Stomach smooth muscle (tissue), 2 donors: ENCODE measurements at regions not wholly inside any gene's neighbourhood (a gene's known extent, or its start where the extent isn't known, plus 50 kb on each side); places are given as distances from the start of the nearest gene placed in this dataset.

Source experiments
- H3K27ac ChIP-seq: one replicate; pipeline ENCODE4 v1.7.0; 2013; ENCODE audit warnings: mild to moderate bottlenecking, low read length, inconsistent platforms
- H3K27me3 ChIP-seq, 2 donors: one replicate each; pipeline ENCODE4 v1.7.0; 2013; ENCODE audit warnings: low read length in 2 of 2; ENCODE audit not compliant: insufficient read depth in 2 of 2, control insufficient read depth in 1 of 2
- H3K36me3 ChIP-seq, 2 donors: one replicate each; pipeline ENCODE4 v1.7.0; 2013; ENCODE audit warnings: low read length in 2 of 2; ENCODE audit not compliant: control insufficient read depth in 2 of 2, insufficient read depth in 2 of 2
- H3K4me1 ChIP-seq: one replicate; pipeline ENCODE4 v1.7.0; 2013; ENCODE audit warnings: low read length; ENCODE audit not compliant: control insufficient read depth, insufficient read depth
- H3K4me3 ChIP-seq, 2 donors: one replicate each; pipeline ENCODE4 v1.7.0; 2013; ENCODE audit warnings: low read length in 2 of 2
- H3K9ac ChIP-seq, 2 donors: one replicate each; pipeline ENCODE4 v1.7.0; 2013; ENCODE audit warnings: low read length in 2 of 2, mild to moderate bottlenecking in 1 of 2
- H3K9me3 ChIP-seq, 2 donors: one replicate each; pipeline ENCODE4 v1.7.0; 2013; ENCODE audit warnings: low read length in 2 of 2; ENCODE audit not compliant: control insufficient read depth in 2 of 2
- donor health status: healthy.
- donor health status: Pancreatic carcinoma.

DNA sequence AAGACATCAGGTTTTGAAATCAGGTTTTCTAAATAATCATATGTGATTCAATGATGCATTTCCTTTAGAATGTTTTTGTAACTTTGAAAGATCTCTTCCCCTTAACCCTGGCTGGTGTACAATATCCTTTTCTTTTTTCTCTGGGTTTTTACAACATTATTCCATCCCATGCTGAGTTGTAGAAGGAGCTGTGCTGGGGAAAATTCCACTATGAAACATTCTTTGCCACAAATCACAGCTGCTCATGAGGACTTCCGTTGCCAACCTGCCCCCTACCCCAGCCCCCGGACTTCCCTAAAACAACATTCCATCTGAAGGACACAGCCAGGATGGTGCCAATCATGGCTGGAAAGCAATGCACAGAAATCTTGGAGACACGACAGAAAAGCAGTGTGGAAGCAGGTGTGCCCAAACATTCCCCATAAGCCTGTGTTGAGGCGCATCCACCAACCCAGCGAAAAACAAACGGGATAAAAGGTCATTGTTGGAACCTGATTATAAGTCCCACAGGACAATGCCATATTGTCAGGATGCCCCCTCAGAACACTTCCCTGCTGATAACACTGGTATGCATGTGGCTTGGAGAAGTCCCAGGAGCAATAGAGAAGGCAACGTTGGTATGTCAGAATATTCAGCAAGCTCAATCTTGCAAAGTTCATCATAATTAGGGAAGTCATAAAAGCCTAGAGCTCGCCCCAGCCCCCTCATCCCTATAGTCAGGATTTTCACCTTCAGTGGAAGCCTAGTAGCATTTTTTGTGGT is 475.0 kb downstream of the HS3ST3B1 start:
- H3K27ac ChIP-seq: no peak overlapping the region
- no peaks in the 10 kb centered on the region for H3K36me3 ChIP-seq
- peaks cover 0 to 2% of the 10 kb centered on the region in 2 donors for H3K9me3 ChIP-seq
- no peak overlapping the region for H3K4me3 ChIP-seq
- H3K27me3 ChIP-seq: peaks cover 0 to 2% of the 10 kb centered on the region in 2 donors
- no peaks in the 10 kb centered on the region for H3K4me1 ChIP-seq
- H3K9ac ChIP-seq: no peak overlapping the region

DNA sequence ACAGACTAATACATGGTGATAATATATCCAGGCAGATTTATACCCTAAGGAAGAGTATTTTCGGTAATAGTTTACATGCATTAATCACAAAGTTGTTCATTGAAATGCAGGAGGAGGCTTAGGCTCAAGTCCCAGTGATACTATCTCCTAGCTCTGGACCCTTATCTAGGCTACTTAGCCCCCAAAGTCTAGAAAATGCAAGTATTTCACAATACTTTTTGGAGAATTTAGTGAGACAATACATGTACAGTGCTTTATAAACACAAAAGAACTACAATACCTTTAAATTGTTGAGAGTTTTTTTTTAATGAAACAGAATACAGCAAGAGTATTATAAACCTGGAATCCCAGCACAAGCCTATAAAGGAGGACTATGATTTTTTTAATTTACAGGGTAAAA is 473.9 kb downstream of the HS3ST3B1 start:
- no peak overlapping the region for H3K9ac ChIP-seq
- no peaks in the 10 kb centered on the region for H3K4me1 ChIP-seq
- no peak overlapping the region for H3K4me3 ChIP-seq
- H3K9me3 ChIP-seq: peaks cover 0 to 2% of the 10 kb centered on the region in 2 donors
- H3K27ac ChIP-seq: no peak overlapping the region
- H3K27me3 ChIP-seq: peaks cover 0 to under 1% of the 10 kb centered on the region in 2 donors
- H3K36me3 ChIP-seq: no peaks in the 10 kb centered on the region

DNA sequence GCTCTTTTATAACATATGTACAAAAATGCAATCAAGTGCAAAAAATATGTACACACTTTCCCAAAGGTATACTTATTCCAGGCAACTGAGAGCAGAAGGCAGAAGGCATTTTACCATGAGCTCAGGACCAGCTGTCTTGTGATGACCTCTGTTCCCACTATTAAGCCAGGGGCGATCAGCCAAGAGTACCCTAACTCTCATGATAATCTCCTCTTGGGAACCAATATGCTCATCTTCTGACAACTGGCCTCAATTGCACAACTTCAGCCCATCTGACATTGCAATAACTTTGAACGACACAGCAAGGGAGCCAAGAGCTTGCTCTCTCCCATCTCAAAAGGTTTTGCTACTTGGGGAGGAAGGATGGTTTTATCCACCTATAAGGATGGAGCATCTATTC is 471.9 kb downstream of the HS3ST3B1 start:
- Histone ChIP-seq H3K27me3 (no peaks in the 10 kb centered on the region), H3K36me3 (no peaks in the 10 kb centered on the region)

DNA sequence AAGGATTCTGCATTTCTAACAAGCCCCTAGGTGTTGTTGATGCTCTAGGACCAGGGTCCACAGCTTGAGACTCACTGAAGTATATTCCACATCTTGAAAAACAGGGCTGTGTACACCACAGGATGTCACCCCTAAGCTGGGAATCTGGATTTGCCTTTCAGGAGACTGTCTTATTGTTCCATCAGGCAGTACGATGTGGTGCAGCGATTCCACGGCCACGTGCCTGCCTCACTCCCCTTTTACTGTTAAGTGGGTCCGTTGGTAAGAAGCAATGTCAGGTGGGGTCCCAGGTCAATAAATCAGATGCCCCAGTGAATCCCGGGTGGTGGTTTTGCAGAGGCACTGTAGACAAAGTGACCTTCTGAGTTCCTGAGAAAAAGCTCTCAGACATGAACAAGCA is 470.7 kb downstream of the HS3ST3B1 start:
- Histone ChIP-seq H3K27ac (no peak overlapping the region), H3K36me3 (no peaks in the 10 kb centered on the region), H3K9ac (no peak overlapping the region), H3K4me3 (no peak overlapping the region), H3K4me1 (no peaks in the 10 kb centered on the region), H3K9me3 (peaks cover 0 to 7% of the 10 kb centered on the region in 2 donors), H3K27me3 (no peaks in the 10 kb centered on the region)

More for the DNA sequence above, 471.9 kb downstream of the HS3ST3B1 start:
- Histone ChIP-seq H3K4me3 (no peak overlapping the region), H3K4me1 (no peaks in the 10 kb centered on the region), H3K27ac (no peak overlapping the region), H3K9me3 (peaks cover 0 to 7% of the 10 kb centered on the region in 2 donors), H3K9ac (no peak overlapping the region)

DNA sequence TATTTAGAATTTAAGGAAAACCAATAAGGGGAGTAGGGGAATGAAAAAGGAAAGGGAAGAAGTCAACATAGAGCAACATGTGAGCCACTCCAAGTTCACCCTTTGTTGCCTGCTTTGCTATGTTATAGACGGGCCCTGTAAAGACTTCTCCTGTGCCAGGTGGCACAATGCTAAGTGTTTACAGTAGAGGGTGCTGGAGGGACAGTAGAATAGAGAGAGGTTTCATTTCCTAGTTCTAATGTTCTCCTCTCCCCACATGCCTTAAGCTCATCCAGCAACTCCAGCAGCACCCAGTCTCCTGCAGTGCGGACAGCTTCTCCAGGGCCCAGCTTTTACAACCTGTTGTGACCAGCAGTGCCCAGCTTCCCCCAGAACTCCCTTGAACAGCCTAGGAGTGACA is 468.0 kb downstream of the HS3ST3B1 start:
- no peak overlapping the region for H3K27ac ChIP-seq
- peaks cover 0 to 7% of the 10 kb centered on the region in 2 donors for H3K9me3 ChIP-seq
- H3K27me3 ChIP-seq: no peaks in the 10 kb centered on the region
- no peak overlapping the region for H3K4me3 ChIP-seq
- H3K36me3 ChIP-seq: no peaks in the 10 kb centered on the region
- H3K9ac ChIP-seq: no peak overlapping the region
- H3K4me1 ChIP-seq: no peaks in the 10 kb centered on the region

DNA sequence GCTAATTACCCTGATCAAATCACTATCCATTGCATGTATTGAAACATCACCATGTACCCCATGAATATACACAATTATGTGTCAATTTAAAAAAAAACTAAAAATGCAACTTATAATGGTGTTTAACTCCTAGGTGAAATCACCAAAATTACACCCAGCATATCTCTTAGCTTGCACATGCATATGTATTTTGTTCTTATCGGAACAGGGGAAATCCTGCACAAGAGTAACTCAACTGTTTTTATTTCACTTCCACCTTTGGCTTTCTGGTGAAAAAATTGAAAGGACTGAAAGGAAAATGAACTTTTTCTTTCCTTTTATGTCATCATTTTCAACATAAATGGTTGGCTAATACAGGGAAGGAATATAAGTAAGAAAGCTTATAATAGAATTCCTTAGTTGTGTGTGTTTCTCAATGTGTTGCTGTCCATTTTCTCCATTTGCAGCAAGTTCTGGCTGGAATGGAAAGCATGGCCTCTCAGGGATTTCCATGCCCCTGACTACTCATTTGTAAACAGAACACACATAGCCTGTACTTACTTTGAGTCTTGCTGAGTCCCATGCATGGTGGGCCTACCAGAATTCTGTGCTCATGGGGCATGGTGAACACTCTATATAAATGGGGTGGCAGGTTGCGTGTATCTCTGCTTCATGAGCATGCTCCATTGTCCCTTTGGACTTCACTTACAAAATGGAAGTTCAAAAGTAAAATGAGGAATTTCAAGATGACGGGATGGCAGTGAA is 462.0 kb downstream of the HS3ST3B1 start:
- no peak overlapping the region for H3K27ac ChIP-seq
- no peaks in the 10 kb centered on the region for H3K27me3 ChIP-seq
- no peaks in the 10 kb centered on the region for H3K4me1 ChIP-seq
- no peak overlapping the region for H3K4me3 ChIP-seq
- no peak overlapping the region for H3K9ac ChIP-seq
- H3K36me3 ChIP-seq: no peaks in the 10 kb centered on the region
- H3K9me3 ChIP-seq: no peaks in the 10 kb centered on the region

DNA sequence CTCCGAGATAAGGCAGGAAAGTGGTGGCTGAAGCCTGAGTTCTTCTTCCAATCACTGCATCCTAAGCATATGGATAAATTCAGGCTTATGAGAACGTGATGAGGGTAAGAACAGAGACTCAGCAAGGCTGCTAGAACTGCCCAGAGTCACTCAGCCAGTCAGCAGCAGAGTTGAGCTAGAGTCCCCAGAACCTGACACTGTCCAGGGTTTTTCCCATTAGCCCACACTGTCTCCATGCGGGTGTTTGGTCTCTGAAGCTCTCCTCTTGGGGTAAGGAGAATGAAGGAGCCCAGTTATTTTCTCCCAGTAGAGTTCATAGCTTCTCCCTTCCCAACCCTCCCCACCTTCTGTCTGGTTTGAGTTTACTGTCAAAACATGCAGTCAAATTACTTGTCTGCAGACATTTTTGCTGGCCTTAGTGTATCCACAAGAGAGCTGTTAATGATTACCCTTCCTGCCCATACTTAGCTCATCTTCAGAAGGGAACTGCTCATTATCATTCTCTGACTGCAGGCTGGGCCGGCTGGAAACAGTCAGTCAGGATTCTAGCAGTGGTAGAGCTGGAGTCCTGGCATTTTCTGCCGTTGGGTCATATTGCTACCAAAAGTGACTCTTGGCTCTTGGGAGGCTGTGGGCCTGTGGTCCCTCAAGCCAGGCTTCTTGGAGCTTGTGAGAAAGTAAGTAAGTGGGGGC is 460.0 kb downstream of the HS3ST3B1 start:
- Histone ChIP-seq H3K9me3 (no peaks in the 10 kb centered on the region), H3K4me1 (no peaks in the 10 kb centered on the region), H3K9ac (no peak overlapping the region), H3K27me3 (no peaks in the 10 kb centered on the region), H3K4me3 (no peak overlapping the region), H3K36me3 (no peaks in the 10 kb centered on the region), H3K27ac (no peak overlapping the region)

DNA sequence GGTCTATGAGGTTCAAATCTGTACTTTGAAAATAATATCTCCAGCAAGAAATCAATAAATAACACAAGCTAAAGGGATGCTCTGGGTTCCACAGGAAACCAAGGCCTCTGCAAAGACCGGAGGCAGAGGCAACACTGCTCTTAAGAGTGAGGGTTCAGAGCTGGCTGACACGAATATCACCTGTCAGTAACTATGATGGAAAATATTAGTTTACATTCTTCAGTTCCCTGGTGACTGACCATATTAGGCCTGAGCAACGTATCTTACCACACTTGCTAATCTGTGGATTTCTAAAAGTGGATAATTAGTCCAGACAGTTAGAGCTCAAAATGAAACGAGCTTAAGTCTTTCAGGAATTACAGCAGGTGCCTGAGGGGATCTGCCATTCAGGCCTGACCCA is 459.3 kb downstream of the HS3ST3B1 start:
- Histone ChIP-seq H3K27me3 (no peaks in the 10 kb centered on the region), H3K4me1 (no peaks in the 10 kb centered on the region), H3K9ac (no peak overlapping the region), H3K9me3 (no peaks in the 10 kb centered on the region), H3K36me3 (no peaks in the 10 kb centered on the region), H3K27ac (no peak overlapping the region), H3K4me3 (no peak overlapping the region)

DNA sequence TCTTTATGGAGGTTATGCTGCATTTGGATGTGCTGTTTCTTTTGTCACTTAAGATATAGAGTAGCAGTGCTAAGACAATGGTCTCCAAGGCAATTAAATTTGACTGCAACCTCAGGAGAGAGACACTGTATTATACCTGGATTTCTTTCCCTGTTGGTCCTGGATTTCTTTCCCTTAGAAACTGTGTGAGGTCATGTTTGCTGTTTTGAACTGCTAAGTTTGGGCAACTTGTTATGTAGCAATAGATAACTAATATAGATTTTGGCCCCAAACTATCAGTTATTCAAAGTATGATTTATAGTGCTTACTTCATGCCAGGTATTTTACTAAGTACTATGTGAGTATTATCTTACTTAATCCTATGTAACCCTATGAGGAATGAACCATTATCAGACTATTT is 458.4 kb downstream of the HS3ST3B1 start:
- Histone ChIP-seq H3K9ac (no peak overlapping the region), H3K9me3 (no peaks in the 10 kb centered on the region), H3K4me3 (no peak overlapping the region), H3K4me1 (no peaks in the 10 kb centered on the region), H3K27me3 (no peaks in the 10 kb centered on the region), H3K27ac (no peak overlapping the region), H3K36me3 (no peaks in the 10 kb centered on the region)

DNA sequence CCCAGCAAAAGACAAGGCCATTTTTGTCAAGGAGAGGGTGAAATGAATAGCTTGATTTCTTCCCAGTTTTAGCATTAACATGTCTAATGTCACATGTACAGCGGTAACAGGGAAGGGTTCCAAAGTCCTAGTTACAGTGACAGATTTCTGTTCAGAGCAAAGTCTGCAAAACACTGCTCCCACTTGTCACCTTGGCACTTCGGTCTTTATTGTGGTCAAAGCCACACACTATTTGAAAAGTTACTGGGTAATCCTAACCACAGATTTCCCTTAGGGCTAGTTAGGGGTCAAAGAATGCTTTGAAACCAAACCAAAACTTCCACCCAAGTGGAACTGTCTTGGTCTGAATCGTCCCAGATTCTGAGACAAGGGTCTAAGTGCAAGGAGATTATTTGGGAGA is 455.6 kb downstream of the HS3ST3B1 start:
- no peak overlapping the region for H3K9ac ChIP-seq
- no peak overlapping the region for H3K4me3 ChIP-seq
- no peaks in the 10 kb centered on the region for H3K4me1 ChIP-seq
- no peaks in the 10 kb centered on the region for H3K27me3 ChIP-seq
- H3K36me3 ChIP-seq: no peaks in the 10 kb centered on the region
- H3K9me3 ChIP-seq: no peaks in the 10 kb centered on the region
- H3K27ac ChIP-seq: no peak overlapping the region
